COR-L47 (cell line): ENCODE measurements at regions not wholly inside any gene's neighbourhood (a gene's known extent, or its start where the extent isn't known, plus 50 kb on each side); places are given as distances from the start of the nearest gene placed in this dataset.
A peak's percentile ranks its signal among the peaks of the same experiment; 100 is the strongest.

Experiments
- DNase-seq: peaks from one replicate; lab custom pipeline; 2025; lab: John Stamatoyannopoulos, UW

DNA sequence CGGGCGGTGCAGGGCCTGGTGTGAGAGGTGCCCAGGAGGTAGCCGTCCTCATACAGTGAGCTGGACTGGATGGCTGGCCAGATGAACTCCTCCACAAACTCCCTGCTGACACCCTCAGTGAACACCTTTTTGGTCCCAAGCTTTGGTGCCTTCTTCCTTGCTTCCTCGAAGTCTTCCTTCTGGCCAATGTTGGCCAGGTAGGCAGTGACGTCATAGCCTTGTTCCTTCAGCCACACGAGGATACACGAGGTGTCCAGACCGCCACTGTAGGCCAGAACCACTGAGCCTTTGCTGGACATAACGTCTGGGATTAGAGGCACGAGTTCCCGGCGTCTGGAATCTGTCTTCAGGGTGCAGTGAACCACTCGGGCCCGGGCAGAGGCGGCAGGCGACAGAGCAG lies 206.8 kb upstream of the SP4 start:
- DNase-seq: no peak

DNA sequence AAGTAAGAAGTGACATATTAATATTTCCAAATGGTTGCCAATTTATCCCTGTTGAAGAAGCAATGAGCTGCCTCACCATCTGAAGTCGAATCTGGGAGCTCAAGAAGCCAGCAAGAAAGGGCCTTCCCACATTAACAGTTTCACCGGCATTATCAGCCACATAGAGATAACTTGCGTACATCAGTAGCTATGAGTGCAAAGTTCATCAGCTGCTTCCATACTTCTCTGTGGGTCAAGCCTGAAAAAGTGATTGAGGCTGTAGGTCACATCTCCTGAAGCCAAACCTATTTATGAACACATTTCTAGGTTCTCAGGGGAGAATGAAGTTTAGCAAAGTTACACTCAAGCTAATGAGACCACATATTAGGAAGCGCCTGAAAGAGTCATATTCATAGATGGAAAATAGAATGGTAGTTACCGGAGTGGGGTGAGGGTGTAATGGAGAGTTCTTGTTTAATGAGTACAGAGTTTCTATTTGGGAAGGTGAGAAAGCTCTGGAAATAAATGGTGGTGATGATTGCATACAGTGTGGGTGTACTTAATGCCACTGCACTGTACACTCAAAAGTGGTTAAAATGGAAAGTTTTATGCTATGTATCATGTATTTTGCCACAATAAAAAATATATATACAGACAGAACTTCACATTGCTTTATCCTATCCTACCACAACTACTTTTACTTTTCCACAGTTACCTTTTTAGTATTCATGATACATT lies 189.3 kb upstream of the SP4 start:
- DNase-seq: no peak

DNA sequence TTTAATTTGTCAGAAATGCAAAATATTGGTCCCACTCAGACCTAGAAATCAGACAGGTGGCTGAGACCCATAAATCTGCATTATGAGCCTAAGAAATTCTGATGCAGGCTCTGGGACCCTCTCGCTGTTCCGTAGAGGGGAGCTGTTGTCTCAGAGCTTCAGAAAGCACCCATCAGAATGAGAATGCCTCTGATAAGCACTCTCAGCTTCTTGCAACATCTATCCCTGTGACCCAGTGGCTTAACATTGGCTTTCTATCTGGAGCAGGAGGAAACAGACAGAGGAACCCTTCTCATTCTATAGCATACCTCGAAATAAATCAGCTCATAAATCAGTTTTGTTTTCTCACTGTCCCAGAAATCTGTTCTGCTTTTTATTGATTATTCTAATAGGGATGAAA lies 184.6 kb upstream of the SP4 start:
- no peak for DNase-seq

DNA sequence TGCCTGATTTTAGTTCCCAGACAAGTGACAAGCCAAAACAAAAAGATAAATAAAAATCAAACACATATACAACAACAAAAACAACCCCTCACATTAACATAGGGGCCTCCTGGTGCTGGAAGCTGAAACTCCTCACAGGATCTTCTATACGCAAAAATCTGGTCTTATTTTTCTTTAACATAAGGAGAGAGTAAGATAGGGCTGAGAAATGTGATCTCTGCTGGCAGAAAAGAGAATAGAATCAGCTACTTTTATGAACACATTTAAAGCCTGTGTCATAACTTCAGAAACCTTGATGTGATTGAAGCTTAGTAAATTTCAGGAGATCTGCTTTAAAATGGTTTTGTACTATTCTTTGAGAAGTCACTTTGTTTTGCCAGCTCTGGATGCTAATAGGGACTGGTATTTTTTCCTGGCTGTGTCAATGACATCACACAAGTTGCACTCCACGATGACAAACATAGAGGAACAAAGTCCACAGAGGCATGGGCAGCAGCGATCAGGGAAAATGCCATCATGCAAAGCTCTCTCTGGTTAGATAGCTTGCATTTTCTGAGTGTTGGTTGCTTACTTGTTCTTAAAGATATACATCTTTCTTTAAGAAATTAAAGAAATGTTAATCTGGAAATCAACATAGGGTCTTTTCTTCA lies 176.6 kb upstream of the SP4 start:
- peak; percentile 17 for DNase-seq

DNA sequence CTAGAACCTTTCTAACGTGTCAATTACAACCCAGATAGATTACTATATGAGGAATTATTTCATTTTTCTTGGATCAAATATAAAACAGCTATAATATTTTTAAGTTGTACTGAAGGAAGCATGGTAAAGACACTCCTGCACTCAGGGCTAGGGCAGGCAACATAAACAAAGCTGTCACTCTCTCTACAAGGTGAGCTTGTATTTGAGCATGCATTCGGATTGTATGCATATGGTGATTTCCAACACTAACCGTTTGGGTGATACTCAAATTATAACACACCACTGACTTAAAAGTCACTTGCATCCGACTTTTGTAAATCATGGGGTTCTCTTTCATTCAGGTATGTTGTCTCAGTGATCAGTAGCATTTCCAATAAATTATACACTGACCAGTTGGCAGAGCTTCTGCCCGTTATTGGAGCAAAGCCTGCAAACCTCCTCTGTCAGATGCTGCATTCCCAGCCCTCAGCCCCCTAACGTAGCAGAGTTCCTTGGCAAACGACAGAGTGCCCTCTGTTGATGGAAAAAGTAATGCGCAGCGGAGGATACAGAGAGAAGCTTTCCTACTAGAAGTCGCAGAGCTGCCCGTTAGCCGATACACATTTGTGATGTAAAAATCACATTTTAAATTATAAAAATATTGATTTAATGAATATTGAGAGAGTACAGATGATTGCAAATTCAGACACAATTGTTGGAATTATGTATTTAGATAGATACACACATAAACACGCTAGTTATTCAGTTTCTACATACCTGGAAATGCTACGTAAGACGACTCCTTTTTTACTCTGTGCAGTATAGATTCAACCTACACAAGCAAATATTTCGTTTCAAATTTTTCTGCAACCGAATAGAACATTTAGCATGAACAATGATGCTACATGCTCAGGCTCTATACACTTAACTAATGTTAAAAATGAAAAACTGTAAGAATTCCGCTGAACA lies 173.9 kb upstream of the SP4 start:
- peak; percentile 87 for DNase-seq

DNA sequence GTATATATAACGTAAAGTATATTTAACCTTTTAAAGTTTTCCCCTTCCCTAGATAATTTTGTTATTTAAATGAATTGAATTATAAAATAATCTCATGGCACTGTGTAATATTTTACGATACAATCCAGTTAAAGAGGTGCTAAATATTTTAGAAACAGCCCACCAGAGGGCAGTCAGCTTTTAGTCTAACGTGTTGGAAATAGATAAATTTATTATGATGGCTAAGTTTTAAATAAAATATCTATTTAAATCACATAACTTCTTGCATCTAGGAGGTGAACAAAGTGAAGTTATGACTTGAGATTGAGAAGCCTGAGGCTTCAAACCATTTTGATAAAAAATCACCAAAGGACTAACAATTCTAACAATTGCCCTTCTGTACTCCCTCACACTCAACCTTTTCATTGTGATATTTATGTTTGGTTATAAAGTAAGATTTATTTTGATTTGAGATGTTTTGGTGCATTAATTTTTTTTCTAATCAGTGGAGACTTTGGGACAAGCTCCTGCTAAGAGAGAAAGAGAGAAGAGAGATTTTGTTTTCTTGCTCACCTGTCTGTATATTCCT lies 171.5 kb upstream of the SP4 start:
- DNase-seq: peak; percentile 65

DNA sequence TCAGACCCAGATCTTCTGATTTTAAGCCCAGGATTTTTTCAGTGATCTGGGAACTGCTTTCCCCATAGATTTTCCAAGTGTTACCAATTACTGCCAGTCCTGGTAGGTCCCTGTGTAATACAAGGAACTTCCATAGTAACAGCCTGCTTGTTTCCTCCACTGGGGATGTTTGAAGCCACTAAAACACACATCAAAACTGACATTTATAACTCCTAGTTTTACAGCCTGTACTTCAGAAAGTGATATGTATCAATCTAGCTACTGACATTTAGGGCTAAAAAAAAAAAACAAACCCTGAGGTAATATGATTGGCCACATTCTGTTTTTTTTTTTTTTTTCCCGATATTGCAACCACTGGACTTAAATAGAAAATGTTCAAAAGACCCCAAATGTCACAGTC lies 166.9 kb upstream of the SP4 start:
- no peak for DNase-seq

DNA sequence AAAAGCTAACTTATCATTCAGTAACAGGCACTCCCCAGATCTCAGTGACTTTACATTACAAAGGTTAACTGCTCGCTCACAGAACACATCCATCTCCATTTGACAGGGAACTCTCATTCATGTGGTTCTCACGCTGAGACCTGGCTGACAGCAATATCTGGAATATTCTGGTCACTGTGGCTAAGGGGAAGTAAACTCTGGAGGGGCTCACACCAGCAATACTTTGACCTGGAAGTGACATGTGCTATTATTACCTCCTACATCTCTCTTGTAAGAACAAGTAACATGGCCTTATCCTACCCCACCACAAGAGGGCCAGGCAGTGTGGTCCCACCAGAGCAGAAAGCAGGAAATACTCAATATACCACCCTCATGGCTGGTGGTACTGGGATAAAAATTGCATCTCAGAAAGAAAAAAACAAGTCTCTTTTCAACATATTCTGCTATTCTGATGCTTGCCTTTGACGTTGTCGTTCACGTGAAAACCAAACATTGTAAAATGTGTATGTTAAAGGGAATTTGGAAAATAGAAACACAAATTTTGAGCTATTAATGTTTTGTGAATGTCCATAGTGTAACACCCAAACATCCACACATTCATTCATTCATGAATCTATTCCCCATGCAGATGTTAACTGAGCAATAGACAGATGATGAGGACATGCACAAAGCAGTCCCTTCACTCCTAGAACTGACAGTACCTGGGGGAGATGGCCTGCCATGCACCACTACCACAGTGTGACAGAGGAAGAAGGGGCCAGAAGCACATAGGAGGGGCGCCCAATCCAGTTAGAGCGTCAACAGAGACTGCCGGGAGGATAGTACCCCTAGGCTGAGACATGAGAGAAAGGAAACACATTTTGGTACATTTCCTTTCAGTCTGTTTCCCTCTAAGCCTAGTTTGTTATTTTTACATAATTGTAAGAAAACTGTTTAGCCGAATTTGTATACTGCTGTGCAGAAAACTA lies 166.0 kb upstream of the SP4 start:
- DNase-seq: peak; percentile 47

DNA sequence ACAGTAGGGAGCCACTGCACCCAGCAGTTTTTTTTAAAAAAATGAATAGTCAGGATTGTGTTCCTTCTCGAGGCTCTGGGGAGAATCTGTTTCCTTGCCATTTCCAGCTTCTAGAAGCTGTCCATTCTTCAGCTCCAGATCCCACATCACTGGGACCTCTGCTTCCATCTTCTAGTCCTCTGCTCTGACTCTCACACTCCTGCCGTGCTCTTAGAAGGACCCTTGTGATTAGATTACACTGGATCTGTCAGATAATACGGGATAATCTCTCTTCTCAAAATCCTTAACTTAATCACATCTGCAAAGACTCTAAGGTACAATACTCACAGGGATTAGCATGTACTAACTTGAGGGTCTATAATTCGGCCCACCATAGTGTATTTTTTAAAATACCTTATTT lies 158.9 kb upstream of the SP4 start:
- DNase-seq: no peak

DNA sequence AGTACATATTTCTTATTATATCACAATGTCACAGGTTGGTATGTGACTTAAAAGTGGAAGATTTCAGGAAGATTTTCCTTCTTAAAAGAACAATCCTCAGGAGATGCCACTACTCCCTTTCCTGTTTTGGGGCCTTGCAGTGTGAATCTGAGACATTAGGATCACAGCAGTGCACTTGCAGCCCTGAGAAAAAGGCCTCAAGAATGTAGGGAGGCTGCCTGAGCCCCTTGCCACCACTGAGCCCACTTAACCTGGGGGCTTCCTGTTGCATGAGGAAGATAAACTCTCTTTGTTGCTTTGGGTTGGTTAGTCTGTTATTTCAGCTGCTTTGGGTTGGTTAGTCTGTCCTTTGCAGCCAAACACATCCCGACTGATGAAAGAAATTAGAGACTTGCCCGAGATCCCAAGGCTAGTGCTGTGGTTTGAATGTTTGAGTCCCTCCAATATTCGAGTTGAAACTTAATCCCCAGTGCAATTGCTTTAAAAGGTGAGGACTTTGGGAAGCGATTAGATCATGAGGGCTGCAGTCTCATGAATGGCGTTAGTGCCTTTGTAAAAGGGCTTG lies 151.3 kb upstream of the SP4 start:
- DNase-seq: no peak

DNA sequence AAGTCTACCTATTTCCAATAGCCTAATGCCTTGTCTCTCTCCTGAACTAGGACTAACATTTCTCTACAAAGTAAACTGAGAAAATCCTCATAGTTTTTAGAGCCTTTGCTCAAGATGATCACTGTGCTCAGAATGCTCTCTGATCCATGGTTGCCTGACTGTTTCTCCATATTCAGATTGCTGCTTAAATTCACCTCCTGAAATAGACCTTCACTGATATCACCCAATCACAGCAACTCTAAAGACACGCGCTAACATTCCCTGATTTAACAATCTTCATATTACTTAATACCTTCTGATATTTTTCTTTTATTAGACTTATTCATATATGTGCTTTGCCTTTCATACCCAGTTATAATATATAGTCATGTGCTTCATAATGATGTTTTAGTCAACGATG lies 148.9 kb upstream of the SP4 start:
- DNase-seq: no peak

DNA sequence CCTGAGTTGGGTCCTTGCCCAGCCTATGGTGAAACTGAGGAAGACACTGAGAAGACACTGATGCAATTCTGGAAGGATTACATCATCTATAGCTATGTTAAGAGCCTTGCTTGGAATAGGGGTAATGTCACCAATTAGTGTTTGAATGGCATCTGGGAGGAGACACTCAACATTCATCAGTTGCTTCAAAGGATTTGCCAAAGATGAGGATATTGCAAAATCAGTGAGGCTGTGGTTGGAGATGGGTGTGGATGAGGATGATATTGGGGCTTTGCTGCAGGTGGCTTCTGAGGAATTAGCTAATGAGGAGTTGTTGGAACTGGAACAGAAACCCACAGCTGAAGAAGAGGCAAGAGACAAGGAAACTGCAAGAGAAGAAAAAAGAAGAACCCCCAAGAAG lies 146.7 kb upstream of the SP4 start:
- no peak for DNase-seq

DNA sequence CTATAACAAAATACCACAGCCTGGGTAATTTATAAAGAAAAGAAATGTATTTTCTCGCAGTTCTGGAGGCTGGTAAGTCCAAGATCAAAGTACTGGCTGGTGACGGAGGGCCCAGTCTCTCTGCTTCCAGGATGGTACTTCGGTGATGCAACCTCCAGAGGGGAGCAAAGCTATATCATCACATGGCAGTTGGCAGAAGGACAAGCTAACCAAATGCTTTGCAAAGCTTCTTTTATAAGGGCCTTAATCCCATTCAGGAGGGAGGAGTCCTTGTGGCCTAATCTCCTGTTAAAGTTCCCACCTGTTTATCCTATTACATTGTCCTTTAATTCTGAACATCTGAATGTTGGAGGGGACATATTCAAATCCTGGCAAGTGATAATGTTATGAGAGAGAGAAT lies 134.1 kb upstream of the SP4 start:
- DNase-seq: no peak

DNA sequence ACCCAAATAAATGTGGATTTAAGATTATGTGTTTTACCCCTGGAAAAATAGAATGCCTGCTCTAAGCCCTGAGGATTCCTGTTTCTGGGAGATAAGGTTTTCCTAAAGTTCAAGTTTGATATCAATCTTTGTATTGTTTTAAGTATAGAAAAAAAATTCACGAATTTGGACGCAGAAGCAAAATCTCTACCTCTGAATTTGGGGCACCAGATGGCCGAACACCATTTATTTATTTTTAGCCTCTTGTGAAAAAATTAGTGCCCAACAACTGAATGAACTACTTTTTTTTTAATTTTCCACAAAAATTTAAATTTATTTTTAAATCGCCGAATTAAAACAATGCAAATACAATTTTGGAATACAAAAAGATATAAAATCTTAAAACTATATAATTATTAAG lies 128.1 kb upstream of the SP4 start:
- no peak for DNase-seq

DNA sequence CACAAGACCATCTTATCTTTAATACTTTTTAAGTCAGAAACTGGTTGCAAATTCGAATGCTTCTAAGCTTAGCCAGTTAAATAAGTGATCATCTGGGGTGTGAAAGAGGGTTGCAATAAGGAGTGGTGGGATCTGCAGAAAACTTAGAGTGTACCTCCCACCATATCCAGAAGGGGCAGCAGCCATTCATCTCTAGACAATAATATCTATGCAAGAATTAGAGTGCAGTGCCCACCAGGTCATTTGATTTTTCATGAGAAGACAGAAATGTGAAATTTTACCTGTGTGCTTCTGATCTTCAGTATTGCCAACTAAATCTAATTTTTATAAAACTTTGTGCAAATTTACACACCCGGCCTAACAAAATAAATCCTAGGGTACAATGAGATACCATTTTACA lies 127.2 kb upstream of the SP4 start:
- DNase-seq: no peak

DNA sequence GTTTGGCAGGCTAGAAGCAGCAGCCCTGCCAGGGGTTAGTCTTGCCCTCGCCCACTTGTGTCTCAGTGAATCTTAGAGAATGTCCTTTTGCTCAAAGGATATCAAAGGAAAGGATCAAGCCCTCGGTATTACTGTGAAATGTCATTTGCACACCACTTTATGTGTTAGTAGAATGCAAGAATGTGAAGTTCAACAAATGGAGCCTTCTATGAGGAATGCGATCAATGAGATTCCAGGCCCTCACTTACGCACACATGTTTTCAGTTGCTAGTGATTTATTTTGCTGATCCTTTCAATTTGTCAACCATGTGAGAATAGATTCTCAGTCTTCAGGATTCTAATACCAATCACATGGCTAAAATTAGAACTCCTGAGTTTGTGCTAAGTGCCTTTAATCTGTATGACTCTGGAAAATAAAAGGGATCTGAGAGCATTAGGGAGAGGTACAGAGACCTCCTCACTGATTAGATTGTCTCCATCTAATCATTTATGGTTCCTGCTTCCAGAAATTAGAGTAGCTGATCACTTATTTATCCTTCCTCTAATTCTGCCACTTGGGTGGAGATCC lies 123.0 kb upstream of the SP4 start:
- DNase-seq: no peak

DNA sequence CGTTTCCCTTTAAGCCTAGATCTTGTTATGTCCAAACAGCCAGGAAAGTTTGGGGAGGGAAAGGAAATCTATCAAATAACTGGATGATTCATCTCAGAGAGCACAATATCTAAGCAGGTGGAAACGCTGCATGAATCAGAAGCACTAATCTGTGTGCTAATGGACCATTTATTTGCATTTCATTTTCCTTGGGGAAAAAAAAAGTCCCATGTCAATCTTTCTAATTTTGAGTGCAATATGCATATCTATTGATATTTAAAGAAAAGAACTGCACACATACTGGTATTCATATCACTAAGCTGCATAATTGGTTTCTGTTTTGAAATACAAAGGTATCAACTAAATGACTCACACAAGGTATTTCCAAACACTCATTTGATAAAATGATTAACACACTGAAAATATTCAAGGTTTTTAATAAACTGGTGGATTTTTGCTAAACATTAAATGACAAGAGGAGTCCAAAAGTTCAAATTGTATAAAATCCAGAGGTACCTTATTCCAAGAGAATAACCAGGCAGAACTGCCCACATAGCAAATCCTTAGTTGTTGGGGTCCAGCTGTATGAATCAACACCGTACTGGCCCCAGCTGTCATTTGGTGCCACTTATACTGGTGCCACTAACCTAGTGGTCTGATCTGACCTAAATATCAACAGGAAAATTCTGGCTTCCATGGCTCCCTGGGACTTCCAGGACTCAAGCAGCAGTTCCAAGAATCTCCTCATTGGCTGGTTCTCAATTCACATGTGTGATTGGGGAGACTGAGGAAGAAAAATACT lies 122.2 kb upstream of the SP4 start:
- DNase-seq: peak; percentile 18

DNA sequence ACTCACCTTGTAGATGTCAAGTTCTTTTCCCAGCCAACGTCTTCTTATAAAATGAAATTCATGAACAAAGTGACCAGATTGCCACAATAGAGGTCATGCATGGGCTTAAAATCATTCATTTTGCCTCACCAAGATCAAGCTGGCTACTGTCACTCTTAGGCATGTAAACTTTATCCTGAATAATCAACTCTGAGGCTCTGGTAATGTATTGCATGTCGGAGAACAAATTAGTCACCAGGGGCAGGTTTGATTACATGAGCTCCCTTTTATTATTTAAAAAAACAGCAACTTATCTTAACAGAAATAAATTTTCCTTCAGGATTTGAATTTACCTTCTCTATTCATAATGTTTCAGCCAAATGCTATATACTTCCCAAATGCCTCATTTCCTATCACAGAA lies 112.9 kb upstream of the SP4 start:
- no peak for DNase-seq

DNA sequence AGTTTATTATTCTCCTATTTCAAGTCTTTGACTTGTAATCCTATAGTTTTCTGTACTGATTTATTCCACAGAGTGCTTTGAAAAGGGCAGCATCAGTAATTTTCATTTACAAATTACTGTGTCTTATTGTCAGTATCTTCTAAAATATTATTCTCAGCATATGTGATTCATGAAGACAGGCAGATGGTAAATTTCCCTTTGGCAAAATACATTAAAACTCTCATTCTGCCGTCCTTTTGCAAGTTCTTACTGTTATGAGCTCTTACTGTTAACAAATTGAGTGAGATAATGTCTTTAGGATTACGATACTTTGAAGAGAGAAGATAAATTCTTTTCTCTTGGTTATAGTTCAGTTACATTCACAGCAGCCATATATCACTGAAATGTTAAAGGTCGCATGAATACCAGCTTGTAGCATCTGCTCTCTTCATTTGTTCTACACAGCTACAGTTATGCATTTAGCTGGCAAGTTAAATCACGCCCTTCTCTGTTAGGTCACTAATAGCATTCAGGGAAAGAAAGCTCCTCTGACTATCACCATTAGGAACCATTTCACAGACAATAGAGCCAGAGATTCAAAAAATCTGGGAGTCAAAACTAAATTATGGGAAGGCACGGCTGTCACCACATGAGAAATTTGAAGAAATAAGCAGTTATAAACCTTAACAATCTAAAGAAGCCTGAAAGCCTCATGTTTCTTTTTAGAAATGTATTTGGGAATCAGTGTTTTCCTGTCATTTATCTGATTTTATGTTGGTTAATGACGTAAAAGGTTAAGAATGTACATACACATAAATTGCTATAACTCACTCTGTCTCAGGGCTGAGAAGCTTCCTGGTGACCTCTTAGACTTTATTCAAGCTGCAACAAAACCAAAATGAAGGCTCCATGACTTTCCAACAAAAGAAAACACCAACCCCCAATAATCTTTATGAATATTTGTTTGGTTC lies 109.6 kb upstream of the SP4 start:
- peak; percentile 23 for DNase-seq
